GM20000 (cell line): ENCODE measurements at regions not wholly inside any gene's neighbourhood (a gene's known extent, or its start where the extent isn't known, plus 50 kb on each side); places are given as distances from the start of the nearest gene placed in this dataset.

Experiments used
- DNase-seq: peaks from one replicate; pipeline ENCODE4 v3.0.0; 2012; ENCODE audit warnings: low spot score
- CTCF ChIP-seq: IDR thresholded peaks from 2 replicates; pipeline ENCODE4 v1.5.1; 2012; ENCODE audit warnings: mild to moderate bottlenecking, control low read depth; ENCODE audit errors: extremely low read depth, missing control alignments

GRCh38 chr12:42809226-42809625 is 219.7 kb upstream of the PRICKLE1 start:
- no peak for DNase-seq
- no peak for TF ChIP-seq CTCF

- no peak for TF ChIP-seq CTCF
- DNase-seq: no peak
Observed at GRCh38 chr12:42807766-42808165, 218.2 kb upstream of the PRICKLE1 start.

GRCh38 chr12:42807251-42807650 is 217.7 kb upstream of the PRICKLE1 start:
- DNase-seq: no peak
- no peak for TF ChIP-seq CTCF

- DNase-seq: no peak
- TF ChIP-seq CTCF: no peak
Observed at GRCh38 chr12:42804928-42805327, 215.4 kb upstream of the PRICKLE1 start.

GRCh38 chr12:42802785-42803189 is 213.2 kb upstream of the PRICKLE1 start:
- DNase-seq: no peak
- no peak for TF ChIP-seq CTCF

- no peak for DNase-seq
- TF ChIP-seq CTCF: no peak
Observed at GRCh38 chr12:42801271-42801670, 211.7 kb upstream of the PRICKLE1 start.

GRCh38 chr12:42799966-42800365 is 210.4 kb upstream of the PRICKLE1 start:
- no peak for TF ChIP-seq CTCF
- no peak for DNase-seq
